ENCODE measurements at regions not wholly inside any gene's neighbourhood (a gene's known extent, or its start where the extent isn't known, plus 50 kb on each side); places are given as distances from the start of the nearest gene placed in this dataset.

GRCh38 chr20:57022306-57022705 lies 244.1 kb downstream of the BMP7 start:
- H3K27ac ChIP-seq, result no peak overlapping the region
- TF ChIP-seq ZFX (IDR thresholded peaks at IDR 0.05; ENCODE audit: borderline replicate concordance) (no peak), CTCF (IDR thresholded peaks at IDR 0.05) (no peak)

- TF ChIP-seq ZFX (IDR thresholded peaks at IDR 0.05; ENCODE audit: borderline replicate concordance) (no peak), CTCF (IDR thresholded peaks at IDR 0.05) (no peak)
- H3K27ac ChIP-seq, result no peak overlapping the region
Observed at GRCh38 chr20:57023007-57023406, 243.4 kb downstream of the BMP7 start.

DNA sequence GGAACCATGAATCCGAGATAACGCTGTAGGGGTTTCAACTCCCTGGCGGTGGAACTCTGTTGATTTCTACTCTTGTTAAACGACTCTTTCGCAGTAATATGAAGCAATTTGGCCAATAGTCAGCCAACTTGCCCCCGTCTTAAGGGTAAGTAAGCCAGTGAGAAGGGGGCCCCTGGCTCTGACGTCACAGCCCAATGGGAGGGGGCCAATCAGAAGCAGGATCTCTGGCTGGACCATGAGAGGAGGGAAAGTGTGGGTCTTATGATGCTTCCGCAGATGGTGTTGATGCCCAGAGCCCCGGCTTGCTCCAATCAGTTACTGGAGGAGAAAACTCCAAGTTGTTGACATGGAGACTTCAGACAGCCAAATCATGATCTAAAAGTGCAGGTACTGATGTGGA lies 242.4 kb downstream of the BMP7 start:
- no peak overlapping the region for H3K27ac ChIP-seq
- TF ChIP-seq CTCF (IDR thresholded peaks at IDR 0.05), result no peak
- TF ChIP-seq ZFX (IDR thresholded peaks at IDR 0.05; ENCODE audit: borderline replicate concordance), result no peak

DNA sequence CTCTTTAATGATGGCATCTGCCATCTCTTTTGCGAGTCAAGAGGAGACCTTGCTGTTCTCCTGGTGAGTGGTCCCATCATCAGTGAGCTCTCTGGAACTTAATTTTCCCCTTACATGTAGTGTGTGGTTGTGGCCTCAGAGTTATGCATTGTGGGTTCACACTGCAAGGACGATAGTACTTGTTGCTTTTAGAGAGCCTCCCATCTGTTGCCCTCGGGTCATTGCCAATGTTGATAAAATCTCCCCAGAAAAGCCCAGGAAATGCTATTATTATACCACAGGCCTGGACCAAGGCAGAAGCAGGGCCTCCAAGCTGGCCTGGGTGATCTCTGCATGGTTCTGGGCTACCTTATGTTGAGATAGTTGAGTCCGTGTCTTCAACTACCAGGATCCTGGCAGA lies 241.6 kb downstream of the BMP7 start:
- H3K27ac ChIP-seq, result no peak overlapping the region
- TF ChIP-seq CTCF (IDR thresholded peaks at IDR 0.05), result no peak
- TF ChIP-seq ZFX (IDR thresholded peaks at IDR 0.05; ENCODE audit: borderline replicate concordance), result no peak

DNA sequence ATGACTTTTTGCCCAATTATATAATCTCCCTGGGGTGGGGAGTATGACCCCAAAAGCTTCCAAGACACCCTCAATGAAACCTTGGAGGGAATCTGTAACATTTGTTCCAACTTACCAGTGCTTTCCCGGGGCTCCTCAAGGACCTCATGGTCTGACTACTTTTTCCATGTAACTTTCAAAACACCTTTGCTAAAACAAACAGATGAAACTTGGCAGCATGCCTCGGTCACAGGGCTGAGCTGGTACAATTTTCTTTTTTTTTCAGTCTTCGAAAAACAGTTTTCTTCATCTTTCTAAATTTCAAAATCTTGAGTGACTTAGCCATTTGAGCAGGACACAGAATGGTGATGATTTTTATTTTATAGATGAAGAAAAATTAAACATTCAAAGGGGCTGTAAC lies 241.2 kb downstream of the BMP7 start:
- H3K27ac ChIP-seq, result no peak overlapping the region
- no peak for TF ChIP-seq ZFX (IDR thresholded peaks at IDR 0.05; ENCODE audit: borderline replicate concordance)
- no peak for TF ChIP-seq CTCF (IDR thresholded peaks at IDR 0.05)

DNA sequence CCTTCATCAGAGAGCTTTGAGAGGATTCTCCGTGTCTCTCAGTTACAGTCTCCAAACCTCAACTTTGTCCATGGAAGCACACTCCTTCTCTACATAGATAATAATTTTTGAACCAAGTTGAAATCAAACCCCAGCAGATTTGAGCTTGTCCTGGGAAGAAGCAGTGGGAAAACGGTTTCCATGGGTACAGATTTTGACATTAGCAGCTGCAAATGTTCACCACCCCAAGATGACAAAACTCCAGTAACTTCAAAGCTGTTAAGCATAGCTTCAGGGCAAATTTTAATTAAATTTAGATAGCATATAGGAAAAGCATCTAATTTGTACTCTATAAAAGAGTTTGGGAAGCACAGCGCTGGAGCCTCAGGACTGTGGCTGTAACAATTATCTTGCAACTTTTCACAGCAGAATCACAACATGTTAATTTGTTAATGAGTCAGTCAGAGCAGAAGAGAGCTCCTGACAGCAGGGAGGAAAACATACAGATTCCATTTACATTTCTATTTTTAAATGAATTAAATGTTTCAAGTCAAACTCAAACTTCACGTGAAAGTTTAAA lies 240.7 kb downstream of the BMP7 start:
- H3K27ac ChIP-seq, result no peak overlapping the region
- TF ChIP-seq CTCF (IDR thresholded peaks at IDR 0.05) (no peak), ZFX (IDR thresholded peaks at IDR 0.05; ENCODE audit: borderline replicate concordance) (no peak)

DNA sequence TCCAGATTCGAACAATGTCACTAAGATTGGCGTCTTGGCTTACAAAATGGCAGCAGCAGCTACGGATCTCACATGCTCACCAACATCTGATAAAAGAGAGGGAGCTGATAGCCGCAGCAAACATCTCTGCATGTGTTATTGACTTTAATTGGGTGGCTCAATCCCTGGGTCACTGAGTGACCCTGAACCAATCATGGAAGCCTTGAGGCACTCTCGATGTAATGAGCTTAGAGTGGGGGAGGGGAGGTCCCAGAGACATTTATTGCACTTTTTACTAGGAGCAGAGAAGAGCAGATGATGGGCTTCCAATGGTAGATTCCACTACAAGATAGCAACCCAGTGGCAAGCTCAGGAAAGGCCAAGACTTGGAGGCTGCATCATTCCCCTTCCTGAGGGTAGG lies 238.7 kb downstream of the BMP7 start:
- H3K27ac ChIP-seq, result no peak overlapping the region
- TF ChIP-seq ZFX (IDR thresholded peaks at IDR 0.05; ENCODE audit: borderline replicate concordance) (no peak), CTCF (IDR thresholded peaks at IDR 0.05) (no peak)

All from 22Rv1 (cell line).